AG20443 (cell line): ENCODE measurements at regions not wholly inside any gene's neighbourhood (a gene's known extent, or its start where the extent isn't known, plus 50 kb on each side); places are given as distances from the start of the nearest gene placed in this dataset.

Experiments used
- DNase-seq: peaks from one replicate; pipeline ENCODE4 v3.0.0; 2012; ENCODE audit warnings: low spot score, mixed read lengths

DNA sequence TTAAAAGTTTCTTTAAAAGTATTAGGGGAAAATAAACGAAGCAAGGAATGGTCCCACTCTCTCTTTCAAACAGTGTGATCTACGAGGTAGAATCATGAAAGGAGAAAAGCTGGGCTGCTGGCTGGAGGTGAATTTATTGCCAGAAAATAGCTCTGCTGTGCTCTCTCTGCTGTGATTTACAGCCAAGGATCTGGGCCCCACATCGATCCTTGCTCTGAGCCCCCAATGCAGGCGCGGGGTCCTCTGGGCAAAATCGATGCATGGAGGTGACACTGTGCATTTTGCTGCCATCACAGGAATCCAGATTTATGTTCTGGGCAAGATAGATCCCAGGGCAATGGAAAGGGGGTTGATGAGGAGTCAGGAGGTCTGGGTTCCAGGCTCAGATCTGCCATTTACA is 91.0 kb upstream of the GPR26 start:
- DNase-seq, result no peak

DNA sequence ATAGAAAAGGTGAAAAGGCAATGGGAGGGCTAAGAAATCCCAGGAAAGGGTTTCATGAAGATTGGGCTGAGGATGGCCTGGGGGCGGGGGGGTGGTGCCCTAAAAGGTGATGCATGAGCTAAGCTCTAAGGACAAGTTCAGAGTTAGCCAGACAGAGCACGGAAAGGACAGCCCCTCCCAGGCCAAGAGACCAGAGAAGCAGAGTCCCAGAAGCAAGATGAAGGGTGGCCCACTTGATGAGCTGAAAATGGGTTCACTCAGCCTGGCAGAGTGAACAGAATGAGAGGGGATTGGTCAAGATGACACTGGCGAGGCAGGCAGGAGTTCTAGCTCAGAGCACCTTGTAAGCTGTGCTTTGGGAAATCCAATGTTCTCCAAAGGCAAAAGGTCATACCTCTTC is 89.4 kb upstream of the GPR26 start:
- no peak for DNase-seq

DNA sequence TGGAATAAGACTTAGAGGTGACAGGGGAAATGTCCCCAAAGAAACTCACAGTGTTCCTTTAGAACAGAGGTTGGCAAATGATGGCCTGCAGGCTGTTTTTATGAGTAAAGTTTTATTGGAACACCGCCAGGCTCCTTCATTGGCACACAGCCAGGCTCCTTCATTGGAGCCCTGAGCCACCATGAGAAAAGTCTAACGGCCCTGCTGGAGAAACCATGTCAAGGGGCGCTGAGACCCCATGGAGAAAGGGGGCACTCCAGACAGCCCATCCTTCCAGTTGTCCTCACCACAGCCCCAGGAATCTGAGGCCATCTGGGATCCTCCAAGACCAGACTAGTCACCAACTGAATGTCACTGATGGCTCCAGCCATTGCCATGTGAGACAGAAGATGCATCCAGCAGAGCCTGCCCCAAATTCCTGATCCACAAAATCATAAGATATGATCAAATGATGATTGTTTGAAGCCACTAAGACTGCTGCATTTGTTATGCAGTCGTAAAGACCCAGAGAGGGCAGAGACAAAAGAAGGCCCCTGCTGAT is 88.2 kb upstream of the GPR26 start:
- no peak for DNase-seq

DNA sequence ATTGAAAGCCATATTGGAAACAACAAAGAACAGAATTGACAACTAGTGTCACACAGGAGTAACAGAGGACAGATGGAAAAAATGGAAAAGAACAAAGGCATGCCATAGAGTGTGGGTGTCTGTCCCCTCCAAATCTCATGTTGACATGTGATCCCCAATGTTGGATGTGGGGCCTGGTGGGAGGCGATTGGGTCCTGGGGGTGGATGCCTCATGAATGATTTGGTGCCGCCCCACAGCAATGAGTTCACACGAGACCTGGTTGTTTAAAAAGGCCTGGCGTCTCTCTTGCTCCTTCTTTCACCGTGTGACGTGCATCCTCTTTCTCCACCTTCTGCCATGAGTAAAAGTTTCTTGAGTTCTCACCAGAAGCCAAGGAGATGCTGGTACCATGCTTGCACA is 87.4 kb upstream of the GPR26 start:
- DNase-seq, result no peak

DNA sequence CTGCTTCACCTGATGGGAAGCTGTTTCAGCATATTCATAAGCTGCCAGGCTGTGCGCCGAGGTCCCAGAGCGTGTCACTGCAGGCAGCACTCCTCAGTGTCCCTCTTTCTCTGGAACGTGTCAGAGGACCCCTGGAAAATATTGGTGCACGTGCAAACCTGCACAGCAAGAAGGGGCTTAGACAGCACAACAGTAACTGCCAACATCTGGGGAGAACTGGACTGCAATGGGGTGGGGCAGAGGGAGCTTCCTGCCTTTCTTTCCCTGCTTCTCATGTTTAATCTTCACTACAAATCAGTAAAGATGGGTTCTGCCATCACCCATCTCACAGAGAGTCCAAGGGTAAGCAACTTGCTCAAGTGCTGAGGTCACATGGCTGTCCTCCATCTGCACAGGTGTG is 86.5 kb upstream of the GPR26 start:
- no peak for DNase-seq

DNA sequence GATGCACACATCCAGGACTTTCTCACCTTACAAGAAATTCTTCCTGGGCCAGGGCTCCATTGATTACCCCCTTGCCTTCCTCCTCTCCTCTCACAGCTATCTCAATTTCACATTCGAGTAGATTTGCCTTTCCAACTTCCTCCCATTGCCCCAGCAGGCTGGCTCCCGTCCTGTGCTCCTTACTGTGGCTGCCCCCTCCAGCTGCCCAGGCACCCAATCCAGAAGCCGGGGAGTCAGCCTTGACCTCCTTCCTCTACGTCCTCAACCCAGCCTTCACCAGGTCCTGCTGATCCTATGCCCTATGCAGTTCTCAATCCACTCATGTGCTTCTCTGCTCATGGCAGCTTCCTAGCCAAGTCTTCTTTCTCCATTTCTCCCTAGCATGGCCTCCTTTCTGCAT is 85.7 kb upstream of the GPR26 start:
- DNase-seq, result no peak

DNA sequence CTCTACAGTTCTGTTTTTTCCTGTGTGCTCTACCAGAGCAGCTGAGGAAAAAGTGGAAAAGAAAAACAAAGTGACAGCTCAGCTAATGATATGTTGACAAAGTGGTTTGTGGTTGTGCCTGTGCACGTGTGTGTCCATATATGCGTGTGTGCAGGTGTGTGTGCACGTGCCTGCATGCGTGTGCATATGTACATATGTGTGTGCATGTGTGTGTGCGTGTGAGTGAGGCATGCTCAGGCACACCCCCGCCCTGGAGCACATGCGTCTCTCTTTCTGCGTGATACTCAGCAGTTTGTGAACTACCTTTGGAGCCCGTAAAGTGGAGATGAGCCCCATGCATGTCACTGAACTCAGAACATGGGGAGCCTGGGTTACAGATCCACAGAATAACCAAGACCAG is 84.5 kb upstream of the GPR26 start:
- no peak for DNase-seq

DNA sequence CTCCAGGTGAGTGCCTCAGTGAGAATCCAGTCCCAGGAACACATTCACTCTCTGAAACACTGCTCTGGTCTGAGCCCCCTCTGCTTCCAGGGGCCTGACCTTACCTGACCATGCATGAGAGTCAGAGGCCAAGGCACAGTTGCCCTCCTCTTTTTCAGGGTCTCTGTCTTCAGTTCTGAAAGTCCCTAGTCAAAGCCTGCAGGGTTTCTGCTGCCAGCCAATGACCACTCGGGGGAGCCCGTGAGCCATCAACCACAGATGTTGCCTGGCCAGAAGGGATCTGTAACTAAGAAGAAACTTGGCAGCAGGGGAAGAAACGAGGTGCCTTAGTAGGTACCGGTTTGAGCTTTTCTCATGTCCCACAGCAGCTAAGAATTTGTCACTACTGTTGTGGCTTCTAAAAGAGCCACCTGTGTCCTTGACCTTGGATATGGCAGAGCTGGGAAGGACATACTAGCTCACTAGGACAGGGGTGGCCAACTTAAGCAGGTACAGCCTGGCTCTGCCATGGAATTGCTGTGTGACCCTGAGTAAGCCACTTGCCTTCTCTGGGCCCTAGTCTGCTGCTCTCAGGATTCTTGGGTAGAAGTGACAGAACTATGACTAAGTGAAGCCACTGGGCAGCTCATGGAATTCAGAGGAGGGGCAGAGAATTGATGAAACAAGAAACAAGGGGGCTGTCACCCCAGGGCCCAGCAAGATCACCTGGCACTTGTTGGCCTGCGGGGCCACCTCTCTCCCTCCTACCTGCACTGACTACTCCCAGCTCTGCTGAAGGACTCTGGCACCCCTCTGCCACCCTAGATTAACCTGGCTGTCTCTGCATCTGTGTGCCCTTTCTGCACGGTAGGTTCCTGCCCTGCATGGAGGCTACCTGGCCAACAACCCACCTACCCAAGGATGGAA is 83.8 kb upstream of the GPR26 start:
- DNase-seq, result peak; percentile 88

DNA sequence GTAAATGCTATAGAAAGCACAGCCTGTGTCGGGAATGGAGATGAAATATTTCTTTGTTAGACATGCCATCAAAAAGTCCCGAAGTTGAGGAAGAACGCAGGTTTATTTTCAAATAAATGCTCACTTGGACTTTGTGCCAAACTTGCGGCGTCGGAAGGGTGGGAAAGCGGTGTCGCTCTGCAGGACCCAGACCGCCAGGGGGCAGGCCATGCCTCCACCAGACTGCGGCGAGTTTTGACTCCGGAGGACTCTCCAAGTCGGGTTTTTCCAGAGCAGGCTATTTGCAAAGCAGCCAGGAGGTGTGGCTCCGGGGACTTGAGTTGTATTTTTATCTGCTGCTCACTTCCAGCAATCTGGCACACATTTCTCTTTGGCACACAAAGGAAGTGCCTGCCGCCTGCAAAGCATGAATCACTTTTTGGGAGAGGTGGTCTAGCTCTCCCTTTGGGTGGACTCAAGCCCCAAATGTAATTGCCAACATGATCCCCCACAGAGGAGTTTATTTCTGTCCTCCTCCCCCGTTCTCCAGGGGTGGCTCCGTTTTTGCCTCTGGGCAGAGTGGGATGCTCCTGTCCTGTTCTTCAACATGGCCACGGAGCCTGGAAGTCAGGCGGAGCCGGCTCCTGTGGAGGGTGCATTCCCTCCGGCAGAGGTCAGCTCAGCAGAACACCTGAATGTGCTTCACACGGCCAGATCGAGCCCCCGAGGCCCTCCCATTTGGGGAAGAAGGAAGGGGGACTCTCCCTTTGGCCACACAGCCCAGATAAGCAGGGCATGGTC is 82.3 kb upstream of the GPR26 start:
- peak; percentile 94 for DNase-seq

DNA sequence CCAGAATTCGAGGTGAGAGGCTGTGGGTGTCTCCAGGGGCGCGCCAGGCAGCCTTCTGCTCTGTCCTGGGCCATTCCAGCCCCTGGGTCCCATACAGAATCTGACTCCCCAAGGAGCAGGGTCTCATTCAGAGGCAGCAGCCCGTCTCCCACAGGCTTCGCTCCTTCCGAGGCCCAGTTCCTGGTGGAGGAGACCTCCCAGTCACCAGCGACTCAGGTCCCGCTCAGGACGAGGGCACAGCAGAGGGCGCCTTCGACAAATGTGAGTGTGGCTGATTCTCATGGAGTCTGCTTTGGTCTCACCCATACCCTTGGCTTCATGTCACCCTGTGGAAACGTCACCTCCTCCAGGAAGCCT is 81.8 kb upstream of the GPR26 start:
- no peak for DNase-seq

DNA sequence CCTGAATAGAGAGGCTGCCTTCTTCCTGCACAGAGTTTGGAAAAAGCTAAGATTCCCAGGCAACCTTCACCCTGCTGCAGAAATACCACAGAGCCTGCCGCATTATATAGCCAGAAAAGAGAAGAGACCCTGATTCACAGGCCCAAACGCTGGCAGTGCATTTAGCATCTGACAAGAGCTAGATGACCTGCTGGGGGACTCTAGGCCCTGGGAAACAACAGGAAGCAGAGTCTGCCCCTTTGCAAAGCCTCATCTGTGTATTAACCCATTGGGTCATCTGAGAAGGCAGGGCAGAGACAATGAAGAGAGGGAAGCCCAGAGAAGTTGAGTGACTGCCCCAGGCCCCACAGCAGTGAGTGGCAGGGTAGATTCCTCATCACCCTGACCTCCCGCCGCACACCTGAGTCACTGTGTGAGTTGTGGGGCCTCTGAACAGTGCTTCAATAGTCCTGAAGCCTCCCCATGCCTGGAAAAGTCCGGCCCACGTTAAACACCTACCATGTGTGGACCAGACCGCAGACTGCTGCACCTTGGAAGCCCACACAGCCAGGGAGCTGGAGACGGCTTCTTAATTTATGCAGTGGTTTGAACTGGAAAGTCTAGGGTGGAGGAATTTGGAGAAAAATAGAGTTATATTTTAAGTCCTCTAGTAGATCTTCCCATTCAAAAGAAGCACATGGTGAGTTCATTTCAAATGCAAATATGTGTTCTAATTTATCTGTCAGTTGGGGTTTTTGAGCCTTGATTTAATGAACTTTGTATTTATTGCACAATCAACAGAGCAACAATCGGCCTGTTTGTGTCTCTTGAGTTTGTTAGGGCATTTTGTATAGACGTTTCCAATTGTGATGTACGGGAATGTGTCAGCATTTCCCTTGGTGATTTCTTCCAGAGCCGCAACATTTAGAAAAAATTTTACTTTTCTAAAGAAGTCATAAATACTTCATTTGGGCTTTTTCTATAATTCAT is 80.4 kb upstream of the GPR26 start:
- DNase-seq, result no peak

DNA sequence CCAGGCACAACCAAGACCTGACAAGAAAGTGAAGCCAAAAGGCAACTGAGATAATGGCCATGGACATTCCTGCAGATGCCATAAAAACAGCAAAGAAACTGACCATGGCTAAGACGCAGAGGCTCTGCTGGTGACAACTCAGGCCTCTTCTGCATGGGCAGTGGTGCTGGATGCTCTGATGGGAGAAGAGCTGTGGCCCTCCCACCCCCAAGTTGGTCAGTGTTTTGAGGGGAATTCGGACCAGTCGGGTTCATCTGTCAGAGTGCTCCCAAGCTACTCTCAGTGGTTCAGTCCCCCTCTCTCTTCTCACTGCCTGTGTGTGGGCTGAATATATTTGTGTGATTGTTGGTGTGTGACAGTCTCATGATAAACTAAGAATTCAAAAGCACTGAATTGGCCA is 79.0 kb upstream of the GPR26 start:
- DNase-seq, result no peak

DNA sequence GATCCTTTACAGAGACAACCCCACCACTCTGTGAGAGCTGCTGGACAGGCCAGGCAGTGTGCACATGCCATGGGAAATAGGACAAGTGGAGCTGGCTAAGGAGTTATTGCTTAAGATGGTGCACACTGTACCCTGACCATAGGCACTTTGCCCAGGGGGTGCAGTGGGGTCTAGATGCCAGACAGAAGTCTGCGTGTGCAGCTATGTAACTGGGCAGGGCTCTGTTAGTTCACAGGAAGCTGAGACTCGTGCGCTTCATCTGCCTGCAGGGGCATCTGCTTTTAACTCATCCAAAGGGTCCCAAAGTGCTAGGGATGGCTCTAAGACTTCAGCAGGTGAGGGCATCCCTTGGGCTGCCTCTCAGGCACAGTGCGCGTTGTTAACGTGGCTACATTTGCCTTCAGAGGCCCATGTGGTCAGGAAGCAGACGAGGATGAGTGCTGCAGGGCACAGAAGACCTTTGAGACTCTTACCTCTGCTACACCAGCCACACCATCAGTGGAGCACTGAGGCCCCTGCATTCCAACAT is 77.7 kb upstream of the GPR26 start:
- DNase-seq, result no peak

DNA sequence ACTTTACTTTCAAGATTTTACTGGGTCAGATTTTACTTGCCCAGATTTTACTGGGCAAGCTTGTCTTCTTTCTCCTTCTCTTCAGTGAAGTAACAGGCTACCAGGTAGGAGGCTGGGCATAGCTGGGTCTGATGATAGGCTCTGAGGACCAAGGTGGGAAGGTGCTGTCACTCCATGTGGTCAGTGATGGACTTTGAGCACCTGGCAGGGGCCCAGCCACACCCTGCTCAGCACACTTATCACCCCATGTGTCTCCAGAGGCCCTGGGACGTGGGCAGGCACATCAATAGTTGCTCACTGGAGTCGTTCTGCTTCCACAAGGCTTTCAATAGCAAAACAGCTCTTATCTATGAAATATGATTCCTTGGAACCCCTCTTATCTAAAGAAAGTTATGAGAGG is 70.5 kb upstream of the GPR26 start:
- no peak for DNase-seq

DNA sequence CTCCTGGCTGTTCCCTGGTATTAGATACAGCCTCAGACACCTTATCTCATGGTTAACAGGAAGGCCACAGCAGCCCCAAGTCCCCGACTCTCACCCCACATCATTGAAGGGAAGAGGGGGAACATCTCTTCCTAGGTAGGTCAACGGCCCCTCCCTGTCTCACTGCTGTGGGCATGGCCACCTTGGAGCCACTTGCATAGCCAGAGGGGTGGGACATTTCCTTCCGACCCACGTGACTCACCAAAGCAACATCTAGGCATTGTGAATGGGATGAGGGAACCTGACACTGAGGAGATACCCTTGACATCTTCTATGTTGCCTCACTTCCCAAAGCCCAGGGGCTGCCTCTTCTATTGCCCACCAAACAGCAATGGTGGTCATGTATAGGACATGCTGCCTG is 68.5 kb upstream of the GPR26 start:
- no peak for DNase-seq

DNA sequence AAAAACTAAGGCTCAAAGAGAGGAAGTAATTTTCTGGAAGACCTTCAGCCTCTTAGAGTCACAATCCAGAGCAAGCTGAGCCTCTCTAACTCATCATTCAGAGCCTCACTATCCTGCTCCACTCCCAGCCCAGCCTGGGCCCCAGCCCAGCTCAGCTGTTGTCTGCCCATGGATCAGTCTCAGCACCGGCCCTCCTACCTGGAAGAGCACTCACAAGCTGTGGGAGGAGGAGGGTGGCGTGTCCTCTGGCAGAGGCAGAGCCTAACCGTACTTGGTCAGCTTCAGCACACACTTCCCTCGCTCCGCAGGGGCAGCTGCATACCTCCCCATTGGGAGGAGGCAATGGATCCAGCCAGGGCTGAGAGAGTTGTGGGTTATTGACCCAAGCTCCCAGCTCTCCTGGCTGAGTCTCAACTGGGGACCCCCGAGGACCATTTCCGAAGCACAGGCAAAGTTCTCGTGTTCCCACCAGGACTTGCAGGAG is 66.7 kb upstream of the GPR26 start:
- DNase-seq, result no peak

DNA sequence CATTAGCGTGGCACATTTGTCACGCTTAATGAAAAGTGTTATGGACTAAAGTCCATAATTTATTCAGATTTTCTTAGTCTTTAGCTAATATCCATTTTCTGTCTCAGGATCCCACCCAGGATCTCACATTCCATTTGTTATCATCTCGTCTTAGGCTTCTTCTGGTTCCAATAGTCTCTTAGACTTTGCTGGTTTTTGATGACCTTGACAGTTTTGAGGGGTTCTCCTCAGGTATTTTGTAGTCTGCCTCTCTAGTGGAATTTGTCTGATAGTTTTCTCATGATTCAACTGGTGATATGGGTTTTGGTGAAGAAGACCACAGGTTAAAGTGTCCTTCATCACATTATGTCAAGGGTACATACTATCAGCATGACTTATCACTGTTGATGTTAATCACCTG is 66.0 kb upstream of the GPR26 start:
- DNase-seq, result no peak

DNA sequence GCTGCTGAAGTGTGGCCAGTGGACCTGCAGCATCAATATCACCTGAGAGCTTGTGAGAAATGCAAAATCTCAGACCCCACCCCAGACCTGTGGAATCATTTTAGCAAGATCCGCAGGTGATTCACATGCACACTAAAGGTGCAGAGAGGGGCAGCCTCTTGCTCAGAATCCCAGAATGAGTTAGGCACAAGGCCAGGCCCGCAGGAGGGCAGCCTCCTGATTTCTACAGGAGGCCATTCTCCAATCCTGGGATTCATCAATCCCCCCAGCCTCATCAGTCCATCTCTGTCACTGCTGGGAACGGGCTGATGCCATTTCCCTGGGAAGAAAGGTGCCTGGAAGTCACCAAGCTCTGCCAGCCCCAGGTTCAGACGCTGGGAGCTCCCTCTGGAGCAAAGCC is 63.0 kb upstream of the GPR26 start:
- no peak for DNase-seq

DNA sequence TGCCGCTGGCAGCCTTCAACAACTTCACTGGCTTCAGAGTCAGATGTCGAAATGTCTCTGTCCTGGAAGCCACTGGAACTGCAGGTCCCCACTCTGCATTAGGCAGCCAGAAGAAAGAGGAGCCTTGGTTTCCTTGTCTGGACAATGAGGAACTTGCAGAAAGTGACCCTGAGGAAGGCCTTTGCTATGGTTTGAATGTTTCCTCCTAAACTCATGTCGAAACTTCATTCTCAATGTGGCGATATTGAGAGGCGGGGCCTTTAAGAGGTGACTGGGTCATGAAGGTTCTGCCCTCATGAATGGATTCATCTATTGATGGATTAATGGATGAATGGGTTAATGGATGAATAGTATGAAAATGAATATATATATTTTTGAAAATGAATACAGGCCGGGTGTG is 61.6 kb upstream of the GPR26 start:
- no peak for DNase-seq

DNA sequence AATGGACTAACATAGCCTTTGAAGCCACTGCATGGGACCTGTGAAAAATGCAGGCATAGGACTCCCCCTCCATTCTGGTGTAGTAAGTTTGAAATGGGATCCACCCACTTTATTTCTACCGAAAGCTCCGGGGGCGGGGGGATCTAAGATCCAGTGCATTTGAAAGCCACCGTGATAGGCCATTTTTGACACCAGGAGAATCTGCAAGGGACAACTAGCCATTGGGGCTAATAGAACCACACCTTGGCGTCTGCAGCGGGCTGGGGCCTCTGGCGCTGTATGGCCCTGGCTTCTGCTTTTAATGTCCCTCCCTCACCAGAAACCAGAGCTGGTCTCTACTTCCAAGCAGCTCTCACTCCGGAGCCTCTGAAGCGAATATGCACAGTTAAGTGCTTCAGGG is 60.1 kb upstream of the GPR26 start:
- DNase-seq, result no peak

DNA sequence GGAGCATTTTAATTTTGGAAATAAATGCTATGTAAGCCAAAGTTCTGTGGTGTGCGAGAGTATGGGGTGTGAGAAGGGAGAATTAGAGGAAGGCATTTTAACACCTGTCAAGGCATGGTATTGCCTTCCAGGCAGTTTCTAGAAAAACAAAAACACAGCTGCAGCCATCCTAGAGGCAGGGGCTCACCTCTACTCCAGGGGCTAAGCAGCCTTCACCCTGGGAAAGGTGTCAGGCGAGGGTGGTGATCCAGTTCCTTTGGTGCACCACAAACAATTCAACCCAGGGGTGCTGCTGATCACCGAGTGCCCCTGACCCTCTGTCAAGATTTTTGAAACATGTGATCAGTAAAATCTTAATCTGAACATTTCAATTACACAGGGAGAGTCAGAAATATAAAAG is 59.2 kb upstream of the GPR26 start:
- no peak for DNase-seq

DNA sequence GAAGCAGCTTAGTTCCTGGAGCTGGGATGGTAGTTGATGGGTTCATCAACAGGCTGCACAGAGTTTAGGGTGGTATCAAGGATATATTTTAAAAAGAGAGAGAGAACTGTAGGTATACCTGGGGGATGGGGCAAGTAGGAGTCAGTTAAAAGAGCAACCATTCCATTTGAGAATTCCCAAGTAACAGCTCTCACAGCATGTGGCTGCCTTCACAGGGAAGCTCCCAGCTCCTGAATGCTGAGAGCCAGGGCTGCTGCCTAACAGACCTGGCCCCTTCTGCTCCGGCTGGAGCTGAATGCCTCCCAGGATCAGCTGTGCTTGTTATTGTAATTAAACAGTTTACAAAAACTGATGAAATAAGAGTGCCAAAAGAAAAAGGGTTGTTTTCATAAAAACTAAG is 58.8 kb upstream of the GPR26 start:
- DNase-seq, result no peak
